WERI-Rb-1 (cell line): ENCODE measurements at regions not wholly inside any gene's neighbourhood (a gene's known extent, or its start where the extent isn't known, plus 50 kb on each side); places are given as distances from the start of the nearest gene placed in this dataset.
A peak's percentile ranks its signal among the peaks of the same experiment; 100 is the strongest.

Experiments used
- DNase-seq: peaks from one replicate; pipeline ENCODE4 v3.0.0-alpha.2; 2020
- H3K27ac ChIP-seq: fragments of 250-450 bp; sonication (Bioruptor Pico); 2 replicates; pipeline ENCODE4 v1.5.1; 2020; ENCODE audit warnings: mild to moderate bottlenecking, moderate library complexity
- H3K27me3 ChIP-seq: fragments of 250-450 bp; sonication (Bioruptor Pico); 2 replicates; pipeline ENCODE4 v1.5.1; 2021; ENCODE audit warnings: mild to moderate bottlenecking, low read depth, moderate library complexity; ENCODE audit not compliant: insufficient read depth, severe bottlenecking
- H3K36me3 ChIP-seq: fragments of 250-450 bp; sonication (Bioruptor Pico); 2 replicates; pipeline ENCODE4 v1.5.1; 2020; ENCODE audit warnings: mild to moderate bottlenecking, moderate library complexity
- H3K4me3 ChIP-seq: 2 replicates; pipeline ENCODE4 v1.5.1; 2011; ENCODE audit warnings: low read depth, mild to moderate bottlenecking, control low read depth, low read length
- H3K9me3 ChIP-seq: fragments of 250-450 bp; sonication (Bioruptor Pico); 2 replicates; pipeline ENCODE4 v1.5.1; 2021; ENCODE audit warnings: mild to moderate bottlenecking, moderate library complexity; ENCODE audit not compliant: severe bottlenecking
- TF ChIP-seq, protein P1 (sequence below): IDR thresholded peaks from 2 replicates; pipeline ENCODE4 v1.5.1; 2011; ENCODE audit warnings: low read depth, mild to moderate bottlenecking, control low read depth, inconsistent platforms, low read length

DNA sequence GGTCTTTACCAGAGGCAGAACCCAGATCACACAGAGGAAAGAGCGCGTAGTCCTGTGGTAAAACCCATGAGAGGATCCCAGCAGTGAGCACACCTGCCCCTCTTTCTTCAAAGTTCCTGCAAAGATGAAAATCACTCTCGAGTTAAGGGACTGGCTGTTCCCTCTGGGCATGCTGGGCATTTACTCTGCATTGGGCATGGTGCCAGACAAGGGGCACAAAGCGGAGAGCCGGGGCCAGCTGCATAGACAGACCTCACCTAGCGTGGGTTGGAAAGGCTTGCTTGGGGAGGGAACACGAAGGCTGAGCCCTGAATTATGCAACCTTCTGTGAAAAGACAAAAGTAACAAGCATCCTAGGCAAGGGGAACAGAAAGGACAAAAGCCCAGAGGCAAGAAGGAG is 120.0 kb upstream of the TCERG1L start:
- Histone ChIP-seq H3K27me3 (no peaks in the 10 kb centered on the region), H3K27ac (no peak overlapping the region), H3K9me3 (no peaks in the 10 kb centered on the region), H3K36me3 (no peaks in the 10 kb centered on the region), H3K4me3 (no peak overlapping the region)
- TF ChIP-seq, protein P1, sequence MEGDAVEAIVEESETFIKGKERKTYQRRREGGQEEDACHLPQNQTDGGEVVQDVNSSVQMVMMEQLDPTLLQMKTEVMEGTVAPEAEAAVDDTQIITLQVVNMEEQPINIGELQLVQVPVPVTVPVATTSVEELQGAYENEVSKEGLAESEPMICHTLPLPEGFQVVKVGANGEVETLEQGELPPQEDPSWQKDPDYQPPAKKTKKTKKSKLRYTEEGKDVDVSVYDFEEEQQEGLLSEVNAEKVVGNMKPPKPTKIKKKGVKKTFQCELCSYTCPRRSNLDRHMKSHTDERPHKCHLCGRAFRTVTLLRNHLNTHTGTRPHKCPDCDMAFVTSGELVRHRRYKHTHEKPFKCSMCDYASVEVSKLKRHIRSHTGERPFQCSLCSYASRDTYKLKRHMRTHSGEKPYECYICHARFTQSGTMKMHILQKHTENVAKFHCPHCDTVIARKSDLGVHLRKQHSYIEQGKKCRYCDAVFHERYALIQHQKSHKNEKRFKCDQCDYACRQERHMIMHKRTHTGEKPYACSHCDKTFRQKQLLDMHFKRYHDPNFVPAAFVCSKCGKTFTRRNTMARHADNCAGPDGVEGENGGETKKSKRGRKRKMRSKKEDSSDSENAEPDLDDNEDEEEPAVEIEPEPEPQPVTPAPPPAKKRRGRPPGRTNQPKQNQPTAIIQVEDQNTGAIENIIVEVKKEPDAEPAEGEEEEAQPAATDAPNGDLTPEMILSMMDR = no peak
- no peak for DNase-seq

DNA sequence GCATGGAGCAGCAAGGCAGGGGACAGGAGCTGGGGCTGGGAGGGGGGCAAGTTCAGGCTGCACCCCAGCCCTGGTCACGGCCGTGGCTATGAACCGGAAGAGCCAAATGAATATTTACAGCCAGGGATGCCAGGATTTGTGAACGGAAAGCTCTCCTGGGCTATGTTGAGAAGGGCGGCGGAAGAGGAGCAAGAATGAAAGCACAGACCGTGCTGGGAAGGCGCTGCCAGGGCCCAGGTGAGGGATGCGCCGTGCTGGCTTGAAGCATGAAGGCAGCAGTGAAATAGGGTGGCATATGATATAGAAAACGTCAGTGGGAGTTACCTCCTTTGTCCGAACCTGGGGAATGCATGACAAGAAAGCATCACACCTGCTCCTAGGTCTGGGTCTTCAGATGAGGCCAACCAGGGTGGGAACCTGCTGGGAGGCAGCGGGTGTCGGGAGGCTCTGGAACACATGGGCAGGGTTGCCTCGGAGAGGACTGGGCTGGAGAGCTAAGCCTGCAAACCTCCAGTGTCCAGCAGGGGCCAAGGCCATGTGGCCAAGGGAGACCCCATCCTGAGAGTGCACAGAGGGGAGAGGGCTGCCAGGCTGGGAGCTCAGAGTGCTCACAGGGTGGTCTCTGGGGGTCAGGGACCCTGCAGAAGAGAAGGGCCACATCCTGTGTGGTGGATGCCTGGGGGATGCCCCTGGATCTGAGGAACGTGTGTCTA is 120.6 kb upstream of the TCERG1L start:
- Histone ChIP-seq H3K9me3 (no peaks in the 10 kb centered on the region), H3K27me3 (no peaks in the 10 kb centered on the region), H3K36me3 (no peaks in the 10 kb centered on the region), H3K4me3 (no peak overlapping the region), H3K27ac (no peak overlapping the region)
- no peak for DNase-seq
- TF ChIP-seq, protein P1 = no peak

DNA sequence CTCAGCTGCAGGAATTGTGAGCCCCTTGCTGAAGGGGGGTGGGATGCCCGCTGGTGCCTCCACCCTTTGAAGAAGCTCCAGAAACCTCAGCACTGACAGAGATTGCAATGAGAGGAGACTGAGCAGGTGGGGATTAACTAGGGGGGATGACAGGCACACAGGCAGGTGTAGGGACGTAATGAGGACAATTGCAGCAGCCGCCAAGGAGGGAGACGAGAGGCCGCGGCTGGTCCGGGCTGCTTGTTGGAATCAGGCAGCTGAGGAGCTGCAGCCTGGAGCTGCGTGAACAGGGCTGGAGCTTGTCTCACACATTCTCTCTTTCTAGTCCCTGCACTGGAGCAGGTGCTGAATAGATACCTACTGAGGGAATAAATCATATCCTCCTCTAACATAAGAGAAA is 122.0 kb upstream of the TCERG1L start:
- no peaks in the 10 kb centered on the region for H3K27me3 ChIP-seq
- no peak overlapping the region for H3K27ac ChIP-seq
- DNase-seq = peak; percentile 52
- no peaks in the 10 kb centered on the region for H3K9me3 ChIP-seq
- H3K4me3 ChIP-seq = no peak overlapping the region
- H3K36me3 ChIP-seq = no peaks in the 10 kb centered on the region
- TF ChIP-seq, protein P1 = no peak

DNA sequence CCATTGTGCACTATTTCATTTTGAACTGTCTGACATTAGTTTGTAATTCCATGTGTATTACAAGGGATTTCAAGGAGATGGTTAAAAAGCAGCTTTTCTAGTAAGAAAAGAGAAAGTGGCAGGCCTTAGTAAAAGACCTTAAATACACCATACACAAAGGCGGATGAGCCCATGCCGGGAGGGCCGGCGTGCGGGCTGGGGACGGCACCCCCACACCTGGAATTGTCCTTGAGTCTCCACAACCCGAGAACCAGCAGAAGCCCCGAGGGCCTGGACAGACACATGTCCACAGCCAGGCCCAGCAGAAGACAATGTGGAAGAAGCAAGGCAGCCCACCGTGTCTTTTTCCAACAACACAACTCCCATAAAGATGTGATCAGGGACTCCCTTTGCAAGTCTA is 123.7 kb upstream of the TCERG1L start:
- H3K27me3 ChIP-seq = no peaks in the 10 kb centered on the region
- H3K27ac ChIP-seq = no peak overlapping the region
- no peaks in the 10 kb centered on the region for H3K9me3 ChIP-seq
- no peak for DNase-seq
- TF ChIP-seq, protein P1 = no peak
- H3K36me3 ChIP-seq = no peaks in the 10 kb centered on the region
- H3K4me3 ChIP-seq = no peak overlapping the region

DNA sequence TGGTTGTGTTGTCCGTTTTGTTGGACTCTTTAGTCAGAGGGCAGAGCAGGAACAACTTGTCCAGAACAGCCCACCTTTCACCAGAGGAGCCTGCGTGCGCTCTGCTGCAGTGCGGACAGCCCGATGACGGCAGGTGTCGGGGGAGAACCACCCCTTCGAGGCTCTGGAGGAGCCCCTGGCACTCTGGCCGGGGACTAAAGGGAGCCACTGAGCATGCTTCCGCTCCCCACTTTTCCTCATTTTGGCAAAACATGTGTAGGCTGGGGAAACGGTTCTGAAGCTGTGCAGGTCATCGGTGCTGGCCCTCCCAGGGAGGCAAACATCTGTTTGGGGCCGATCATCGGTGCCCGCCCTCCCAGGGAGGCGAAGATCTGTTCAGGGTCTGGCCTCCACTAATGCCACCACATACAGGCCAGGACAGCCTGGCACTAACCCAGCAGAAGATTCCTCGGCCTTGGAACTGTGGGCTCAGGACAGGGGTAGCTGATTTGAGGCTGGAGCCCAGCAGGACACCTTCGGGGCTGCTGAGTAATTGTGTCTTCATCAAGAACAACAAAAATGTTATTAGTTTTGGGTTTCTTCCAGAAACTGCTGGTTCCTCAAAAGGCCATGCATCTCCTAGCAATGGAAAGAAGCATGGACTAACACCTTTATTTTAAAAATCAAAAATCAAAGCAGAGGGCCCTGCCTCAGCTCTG is 124.4 kb upstream of the TCERG1L start:
- no peaks in the 10 kb centered on the region for H3K27me3 ChIP-seq
- no peak for DNase-seq
- H3K36me3 ChIP-seq = no peaks in the 10 kb centered on the region
- TF ChIP-seq, protein P1 = no peak
- H3K9me3 ChIP-seq = no peaks in the 10 kb centered on the region
- H3K27ac ChIP-seq = no peak overlapping the region
- no peak overlapping the region for H3K4me3 ChIP-seq
